ENCODE measurements at regions not wholly inside any gene's neighbourhood (a gene's known extent, or its start where the extent isn't known, plus 50 kb on each side); places are given as distances from the start of the nearest gene placed in this dataset.

DNA sequence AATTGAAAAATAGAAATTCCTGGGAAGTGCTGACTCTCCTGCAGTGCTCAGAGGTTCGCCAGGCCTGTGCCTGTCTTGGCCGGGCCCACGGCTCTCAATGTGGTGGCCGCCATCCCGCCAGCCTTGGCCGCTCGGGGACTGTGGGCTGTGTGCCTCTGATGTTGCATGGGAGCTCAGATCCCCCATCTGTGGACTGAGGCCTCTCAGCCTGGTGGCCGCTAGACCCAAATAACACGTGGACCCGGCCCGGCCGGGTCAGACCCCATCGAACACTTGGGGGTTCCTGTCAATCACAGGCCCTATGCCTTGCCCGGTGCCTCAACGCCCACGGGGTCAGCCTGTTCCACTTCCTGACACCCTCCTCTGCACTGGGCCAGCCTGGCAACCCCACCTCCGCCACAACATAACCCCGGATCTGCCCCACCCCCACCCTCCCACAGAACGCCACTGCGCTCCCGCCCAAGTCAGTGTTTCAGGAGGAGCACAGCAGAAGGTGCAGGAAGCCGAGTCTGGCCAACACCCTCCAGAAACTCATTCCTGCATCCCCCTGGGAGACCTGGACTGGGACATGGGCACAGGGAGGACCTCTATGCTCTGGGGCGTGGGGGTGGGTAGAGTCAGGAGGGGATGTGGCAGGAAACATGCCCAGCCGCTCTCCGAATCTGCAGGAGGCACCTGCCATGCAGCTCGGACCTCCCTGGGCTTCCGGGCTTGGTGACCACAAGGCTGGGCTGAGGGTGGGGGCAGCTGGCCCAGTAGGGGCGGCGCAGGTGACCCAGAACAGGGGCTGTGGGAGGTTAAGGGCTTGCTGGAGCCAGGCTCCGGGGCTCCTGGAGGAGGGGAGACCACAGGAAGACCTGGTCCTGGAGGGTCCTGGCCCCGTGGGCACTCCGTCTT is 98.7 kb upstream of the BHLHE23 start:
- TF ChIP-seq POLR2AphosphoS5 (IDR thresholded peaks at IDR 0.05; ENCODE audit: low read depth, low read length) (no peak), TCF7L2 (IDR thresholded peaks at IDR 0.05; ENCODE audit: low read depth, low read length) (no peak)
- TF ChIP-seq, protein P1, sequence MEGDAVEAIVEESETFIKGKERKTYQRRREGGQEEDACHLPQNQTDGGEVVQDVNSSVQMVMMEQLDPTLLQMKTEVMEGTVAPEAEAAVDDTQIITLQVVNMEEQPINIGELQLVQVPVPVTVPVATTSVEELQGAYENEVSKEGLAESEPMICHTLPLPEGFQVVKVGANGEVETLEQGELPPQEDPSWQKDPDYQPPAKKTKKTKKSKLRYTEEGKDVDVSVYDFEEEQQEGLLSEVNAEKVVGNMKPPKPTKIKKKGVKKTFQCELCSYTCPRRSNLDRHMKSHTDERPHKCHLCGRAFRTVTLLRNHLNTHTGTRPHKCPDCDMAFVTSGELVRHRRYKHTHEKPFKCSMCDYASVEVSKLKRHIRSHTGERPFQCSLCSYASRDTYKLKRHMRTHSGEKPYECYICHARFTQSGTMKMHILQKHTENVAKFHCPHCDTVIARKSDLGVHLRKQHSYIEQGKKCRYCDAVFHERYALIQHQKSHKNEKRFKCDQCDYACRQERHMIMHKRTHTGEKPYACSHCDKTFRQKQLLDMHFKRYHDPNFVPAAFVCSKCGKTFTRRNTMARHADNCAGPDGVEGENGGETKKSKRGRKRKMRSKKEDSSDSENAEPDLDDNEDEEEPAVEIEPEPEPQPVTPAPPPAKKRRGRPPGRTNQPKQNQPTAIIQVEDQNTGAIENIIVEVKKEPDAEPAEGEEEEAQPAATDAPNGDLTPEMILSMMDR (IDR thresholded peaks at IDR 0.05): no peak
